ENCODE measurements at regions not wholly inside any gene's neighbourhood (a gene's known extent, or its start where the extent isn't known, plus 50 kb on each side); places are given as distances from the start of the nearest gene placed in this dataset.

DNA sequence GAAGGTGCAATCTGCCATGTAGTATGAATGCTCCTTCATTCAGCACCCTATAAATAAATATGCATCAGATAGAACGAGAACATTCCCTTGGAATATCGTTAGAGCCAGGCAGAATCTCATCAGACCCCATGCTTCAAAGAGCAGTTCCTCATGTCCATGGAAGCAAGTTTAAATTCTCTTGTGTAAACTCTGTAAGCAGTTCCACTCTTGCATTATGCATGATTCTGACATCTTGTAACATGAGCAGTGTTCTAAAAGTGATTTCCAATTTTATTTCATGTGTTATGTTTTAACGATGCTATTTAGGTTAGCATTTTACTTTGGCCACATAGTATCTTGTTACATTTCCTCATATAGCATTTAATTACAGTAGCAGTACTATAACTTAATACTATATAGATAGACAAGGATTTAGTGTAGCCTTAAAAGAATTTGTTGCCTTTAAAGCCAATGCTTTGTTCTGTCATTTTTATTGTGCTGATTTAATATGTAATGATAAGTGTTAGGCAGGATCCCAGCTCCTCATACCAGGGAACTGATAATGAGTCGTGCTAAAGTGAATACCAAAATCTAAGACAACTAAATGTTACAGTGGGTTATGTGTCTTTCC lies 161.2 kb upstream of the NECTIN3 start:
- TF ChIP-seq, protein P1, sequence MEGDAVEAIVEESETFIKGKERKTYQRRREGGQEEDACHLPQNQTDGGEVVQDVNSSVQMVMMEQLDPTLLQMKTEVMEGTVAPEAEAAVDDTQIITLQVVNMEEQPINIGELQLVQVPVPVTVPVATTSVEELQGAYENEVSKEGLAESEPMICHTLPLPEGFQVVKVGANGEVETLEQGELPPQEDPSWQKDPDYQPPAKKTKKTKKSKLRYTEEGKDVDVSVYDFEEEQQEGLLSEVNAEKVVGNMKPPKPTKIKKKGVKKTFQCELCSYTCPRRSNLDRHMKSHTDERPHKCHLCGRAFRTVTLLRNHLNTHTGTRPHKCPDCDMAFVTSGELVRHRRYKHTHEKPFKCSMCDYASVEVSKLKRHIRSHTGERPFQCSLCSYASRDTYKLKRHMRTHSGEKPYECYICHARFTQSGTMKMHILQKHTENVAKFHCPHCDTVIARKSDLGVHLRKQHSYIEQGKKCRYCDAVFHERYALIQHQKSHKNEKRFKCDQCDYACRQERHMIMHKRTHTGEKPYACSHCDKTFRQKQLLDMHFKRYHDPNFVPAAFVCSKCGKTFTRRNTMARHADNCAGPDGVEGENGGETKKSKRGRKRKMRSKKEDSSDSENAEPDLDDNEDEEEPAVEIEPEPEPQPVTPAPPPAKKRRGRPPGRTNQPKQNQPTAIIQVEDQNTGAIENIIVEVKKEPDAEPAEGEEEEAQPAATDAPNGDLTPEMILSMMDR (IDR thresholded peaks at IDR 0.05; ENCODE audit: low read depth, low read length) = no peak
- no peaks in the 10 kb centered on the region for H3K36me3 ChIP-seq
- no peaks in the 10 kb centered on the region for H3K9me3 ChIP-seq
- no peak for DNase-seq
- no peaks in the 10 kb centered on the region for H3K27me3 ChIP-seq
- H3K4me1 ChIP-seq = no peaks in the 10 kb centered on the region
- no peak overlapping the region for H3K4me3 ChIP-seq (ENCODE audit: low read depth, low read length)

DNA sequence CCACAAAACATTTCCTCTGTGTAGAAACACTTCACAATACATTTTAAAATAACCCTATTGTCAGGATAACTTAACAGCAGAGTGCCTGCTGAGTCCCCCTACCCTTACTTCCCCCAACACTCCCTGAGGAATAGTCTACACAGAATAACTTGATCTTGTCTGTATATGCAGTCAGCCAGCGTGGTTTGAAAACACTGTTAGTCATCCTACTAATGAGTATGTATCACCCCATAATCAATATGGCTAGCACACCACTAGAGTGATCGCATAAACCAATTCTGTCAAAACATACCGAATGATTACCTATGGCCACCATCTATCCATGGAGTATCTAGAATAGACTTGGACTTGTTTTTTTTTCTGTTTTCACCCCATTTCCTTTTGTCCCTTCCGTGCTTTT lies 152.7 kb upstream of the NECTIN3 start:
- TF ChIP-seq, protein P1 (IDR thresholded peaks at IDR 0.05; ENCODE audit: low read depth, low read length) = no peak
- no peaks in the 10 kb centered on the region for H3K27me3 ChIP-seq
- no peaks in the 10 kb centered on the region for H3K36me3 ChIP-seq
- DNase-seq = no peak
- no peak overlapping the region for H3K4me3 ChIP-seq (ENCODE audit: low read depth, low read length)
- H3K9me3 ChIP-seq = no peaks in the 10 kb centered on the region
- H3K4me1 ChIP-seq = no peaks in the 10 kb centered on the region

DNA sequence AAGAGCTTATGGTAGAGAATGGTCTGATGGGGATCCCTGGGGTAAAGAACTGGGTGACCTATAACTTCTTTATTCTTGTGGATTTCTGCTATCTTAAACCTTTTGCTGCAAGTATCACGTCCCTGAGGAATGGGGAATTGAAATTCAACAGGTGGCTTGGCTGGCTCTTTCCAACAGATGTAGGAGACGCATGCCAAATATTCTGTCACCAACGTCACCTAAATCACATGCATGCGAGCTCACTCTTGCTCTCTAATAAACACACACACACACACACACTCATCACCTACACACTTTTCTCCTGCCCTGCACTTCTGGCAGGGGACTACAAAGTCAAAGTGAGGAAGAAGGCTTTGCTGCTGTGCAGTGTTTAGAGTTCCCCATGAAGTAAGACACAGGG lies 145.8 kb upstream of the NECTIN3 start:
- H3K27me3 ChIP-seq = 0 out of 2 replicates have a peak, but pooled peaks cover 3% of the 10 kb centered on the region
- TF ChIP-seq, protein P1 (IDR thresholded peaks at IDR 0.05; ENCODE audit: low read depth, low read length) = no peak
- H3K4me1 ChIP-seq = no peaks in the 10 kb centered on the region
- no peak overlapping the region for H3K4me3 ChIP-seq (ENCODE audit: low read depth, low read length)
- no peaks in the 10 kb centered on the region for H3K9me3 ChIP-seq
- DNase-seq = no peak
- H3K36me3 ChIP-seq = no peaks in the 10 kb centered on the region

GRCh38 chr3:110928016-110928662 lies 143.5 kb upstream of the NECTIN3 start:
- DNase-seq = no peak

DNA sequence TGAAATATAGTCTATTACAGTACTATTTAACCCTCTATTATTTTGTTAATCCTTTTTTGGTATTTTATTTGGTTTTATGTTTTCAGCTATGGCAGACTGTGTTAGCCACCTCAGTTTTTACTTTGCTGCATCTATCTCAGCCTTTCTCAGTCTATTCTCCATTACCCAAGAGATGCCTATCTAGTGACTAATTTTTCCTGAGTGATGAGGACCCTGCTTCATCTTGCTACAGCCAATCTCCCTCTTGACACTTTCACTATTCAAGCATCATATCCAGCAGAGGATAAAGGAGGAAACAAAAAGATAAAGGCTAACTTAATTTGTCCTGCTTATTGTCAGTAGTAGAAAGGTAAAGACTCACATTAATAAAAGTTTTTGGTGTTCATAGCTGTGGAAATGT lies 141.8 kb upstream of the NECTIN3 start:
- Histone ChIP-seq H3K4me1 (no peaks in the 10 kb centered on the region), H3K4me3 (ENCODE audit: low read depth, low read length) (no peak overlapping the region), H3K9me3 (no peaks in the 10 kb centered on the region; the same call in 1 of the 2 replicates), H3K36me3 (no peaks in the 10 kb centered on the region), H3K27me3 (0 out of 2 replicates have a peak, but pooled peaks cover 3% of the 10 kb centered on the region)
- DNase-seq = no peak
- TF ChIP-seq, protein P1 (IDR thresholded peaks at IDR 0.05; ENCODE audit: low read depth, low read length) = no peak

More at GRCh38 chr3:110928016-110928662, 143.5 kb upstream of the NECTIN3 start:
- Histone ChIP-seq H3K4me3 (ENCODE audit: low read depth, low read length) (no peak overlapping the region), H3K27me3 (0 out of 2 replicates have a peak, but pooled peaks cover 3% of the 10 kb centered on the region), H3K36me3 (no peaks in the 10 kb centered on the region), H3K9me3 (no peaks in the 10 kb centered on the region; the same call in 1 of the 2 replicates), H3K4me1 (no peaks in the 10 kb centered on the region)
- TF ChIP-seq, protein P1 (IDR thresholded peaks at IDR 0.05; ENCODE audit: low read depth, low read length) = no peak

DNA sequence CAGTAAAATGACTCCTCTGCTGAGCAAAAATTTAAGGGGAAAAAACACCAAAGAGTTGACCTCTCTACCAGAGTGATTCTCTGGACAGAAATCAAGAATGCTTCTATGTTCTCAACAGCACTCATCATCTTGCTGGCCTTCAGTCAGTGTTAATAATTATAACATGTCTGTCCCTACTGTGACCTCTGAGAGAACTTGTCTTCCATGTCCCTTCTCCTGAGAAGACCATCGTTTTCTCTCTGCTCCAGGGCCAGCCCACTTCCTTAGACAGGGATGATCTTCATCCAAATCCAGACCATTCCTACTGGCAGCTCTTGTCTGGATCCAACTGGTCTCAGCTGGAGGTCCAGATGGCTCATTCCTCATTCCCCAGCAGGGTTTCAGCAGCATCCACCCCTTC lies 139.0 kb upstream of the NECTIN3 start:
- no peaks in the 10 kb centered on the region; the same call in 1 of the 2 replicates for H3K9me3 ChIP-seq
- no peak overlapping the region for H3K4me3 ChIP-seq (ENCODE audit: low read depth, low read length)
- H3K27me3 ChIP-seq = no peaks in the 10 kb centered on the region
- H3K4me1 ChIP-seq = no peaks in the 10 kb centered on the region
- TF ChIP-seq, protein P1 (IDR thresholded peaks at IDR 0.05; ENCODE audit: low read depth, low read length) = no peak
- DNase-seq = no peak
- H3K36me3 ChIP-seq = no peaks in the 10 kb centered on the region

Data from BE2C (cell line).